ENCODE measurements at regions not wholly inside any gene's neighbourhood (a gene's known extent, or its start where the extent isn't known, plus 50 kb on each side); places are given as distances from the start of the nearest gene placed in this dataset.

DNA sequence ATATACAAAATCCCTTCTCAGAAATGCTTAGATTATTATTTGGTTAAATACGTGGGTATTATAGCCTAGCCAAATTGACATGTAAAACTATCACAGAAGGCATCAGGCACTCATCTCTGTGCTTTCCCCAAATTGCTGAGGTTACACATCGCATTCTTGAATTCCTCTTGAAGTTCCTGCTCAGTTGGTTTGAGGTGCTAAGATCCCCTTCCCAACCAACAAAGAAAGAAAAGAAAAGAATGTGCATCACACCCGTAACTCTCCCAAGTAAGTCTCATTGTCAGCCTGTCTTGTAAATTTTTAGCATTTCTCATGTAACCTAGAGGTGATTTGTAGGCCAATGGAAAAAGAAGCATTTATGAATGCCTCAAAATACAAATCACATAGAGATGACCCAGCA, 539.2 kb upstream of the PRMT6 start:
- no peak for DNase-seq

DNA sequence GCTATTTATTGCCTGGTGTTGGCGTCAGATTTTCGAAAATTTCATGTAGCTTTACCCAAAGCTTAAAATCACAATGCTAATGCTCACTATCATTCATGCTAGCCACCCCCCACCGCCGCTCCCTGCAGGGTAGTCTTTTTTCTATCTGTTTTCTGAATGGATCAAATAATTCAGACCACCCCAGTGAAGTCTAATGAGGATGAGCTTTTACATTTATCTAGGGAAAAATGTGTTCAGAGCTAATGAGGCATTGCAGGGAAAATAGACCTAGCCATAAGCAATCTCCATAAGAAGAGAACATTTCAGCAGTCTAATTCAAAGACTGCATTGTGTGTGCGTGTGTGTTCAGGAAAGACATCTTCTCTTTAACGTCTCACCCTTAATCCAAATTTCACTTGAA, 533.0 kb upstream of the PRMT6 start:
- DNase-seq, result no peak

DNA sequence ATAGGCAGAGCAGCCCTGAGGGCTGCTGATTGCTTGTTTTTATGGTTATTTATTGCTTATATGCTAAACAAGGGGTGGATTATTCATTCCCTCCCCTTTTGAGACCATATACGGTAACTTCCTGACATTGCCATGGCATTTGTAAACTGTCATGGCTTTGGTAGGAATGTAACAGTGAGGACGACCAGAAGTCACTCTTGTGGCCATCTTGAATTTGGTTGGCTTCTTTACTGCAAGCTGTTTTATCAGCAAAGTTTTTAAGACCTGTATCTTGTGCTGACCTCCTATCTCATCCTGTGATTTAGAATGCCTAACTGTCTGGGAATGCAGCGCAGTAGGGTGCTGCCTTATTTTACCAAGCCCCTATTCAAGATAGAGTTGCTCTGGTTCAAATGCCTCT, 531.8 kb upstream of the PRMT6 start:
- no peak for DNase-seq

DNA sequence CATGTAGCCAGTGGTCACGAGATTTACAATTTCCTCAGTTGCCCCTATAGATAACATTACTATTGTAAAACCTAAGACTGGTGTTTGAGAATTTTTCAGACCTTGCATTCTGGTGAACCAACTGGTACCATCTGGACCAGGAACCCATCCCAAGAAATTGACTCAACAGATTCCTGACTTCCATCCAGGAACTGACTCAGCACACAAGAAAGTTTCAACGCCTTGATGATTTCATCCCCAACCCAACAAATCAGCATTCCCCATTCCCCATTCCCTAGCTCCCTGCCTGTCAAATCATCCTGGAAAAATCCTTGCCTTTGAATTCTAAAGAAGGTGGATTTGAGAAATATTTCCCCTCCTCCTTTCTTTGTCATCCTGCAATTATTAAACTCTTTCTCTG, 529.8 kb upstream of the PRMT6 start:
- no peak for DNase-seq

DNA sequence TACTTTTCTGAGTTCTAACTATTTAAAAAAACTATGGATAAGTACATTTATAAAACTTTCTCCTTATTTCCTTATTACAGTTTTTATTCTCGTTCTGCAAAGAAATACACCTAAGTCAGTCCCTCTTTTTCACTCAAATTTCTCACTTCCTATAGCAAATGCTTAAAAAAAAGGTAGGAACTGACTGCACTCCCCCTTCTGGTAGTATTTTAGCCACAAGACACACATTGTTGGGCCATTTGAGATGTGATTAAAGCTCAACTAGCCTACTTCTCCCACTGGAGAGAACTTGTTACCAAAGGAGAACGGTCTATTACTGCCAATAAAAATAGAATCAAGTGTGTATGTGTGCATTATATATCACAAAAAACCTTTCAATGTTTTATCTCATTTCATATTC, 521.9 kb upstream of the PRMT6 start:
- no peak for DNase-seq

DNA sequence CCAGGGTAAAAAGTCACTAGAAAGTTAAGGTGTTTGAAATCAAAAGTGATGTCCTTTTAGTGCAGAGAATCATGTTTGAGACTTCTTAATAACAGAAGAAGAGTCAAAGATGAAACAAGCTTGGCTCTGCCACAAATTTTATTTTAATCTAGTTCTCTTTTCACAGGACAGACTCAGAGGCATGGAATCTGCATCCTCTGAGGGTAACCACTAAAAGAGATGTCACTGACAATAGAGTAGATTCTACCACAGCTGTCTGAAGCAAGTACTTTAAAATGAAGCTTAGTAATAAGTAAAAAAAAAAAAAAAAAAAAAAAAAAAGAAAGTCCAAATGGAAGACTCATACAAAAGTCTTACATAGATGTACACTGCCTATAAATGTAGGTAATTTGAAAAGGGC, 519.7 kb upstream of the PRMT6 start:
- DNase-seq, result no peak

DNA sequence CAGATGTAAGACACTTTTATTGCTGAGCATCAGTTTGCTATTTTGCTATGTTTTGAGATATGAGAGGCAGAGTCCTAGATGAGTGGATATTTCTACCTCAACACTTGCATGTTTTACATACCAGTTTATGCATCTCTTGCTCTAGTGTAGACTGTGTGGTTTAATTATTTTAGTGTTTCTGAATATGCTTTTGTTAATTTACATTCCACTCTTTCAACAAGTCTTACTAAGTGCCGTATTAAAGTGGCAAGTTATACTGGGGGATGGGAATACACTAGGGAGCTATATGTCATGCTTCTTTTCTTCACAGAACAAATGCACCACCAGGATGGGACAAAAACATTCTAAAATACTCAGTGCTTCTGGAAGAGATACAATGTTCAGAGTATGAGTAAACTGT, 507.7 kb upstream of the PRMT6 start:
- DNase-seq, result no peak

DNA sequence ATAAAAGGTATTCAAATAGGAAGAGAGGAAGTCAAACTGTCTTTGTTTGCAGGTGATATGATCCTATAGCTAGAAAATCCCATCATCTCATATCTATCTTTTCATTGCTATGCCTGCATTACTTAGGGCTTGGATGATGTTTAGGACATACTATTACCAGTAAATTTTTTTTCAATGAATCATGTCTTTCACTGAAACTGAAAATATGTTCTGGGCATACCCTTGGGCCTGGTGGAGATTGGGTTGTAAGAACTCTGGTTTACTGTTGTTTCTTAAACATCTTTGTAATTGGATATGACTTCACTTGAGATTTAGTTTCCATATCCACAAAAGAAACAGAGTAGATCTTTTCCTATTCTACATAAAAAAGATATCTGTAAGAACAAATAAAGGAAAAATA, 502.2 kb upstream of the PRMT6 start:
- no peak for DNase-seq

DNA sequence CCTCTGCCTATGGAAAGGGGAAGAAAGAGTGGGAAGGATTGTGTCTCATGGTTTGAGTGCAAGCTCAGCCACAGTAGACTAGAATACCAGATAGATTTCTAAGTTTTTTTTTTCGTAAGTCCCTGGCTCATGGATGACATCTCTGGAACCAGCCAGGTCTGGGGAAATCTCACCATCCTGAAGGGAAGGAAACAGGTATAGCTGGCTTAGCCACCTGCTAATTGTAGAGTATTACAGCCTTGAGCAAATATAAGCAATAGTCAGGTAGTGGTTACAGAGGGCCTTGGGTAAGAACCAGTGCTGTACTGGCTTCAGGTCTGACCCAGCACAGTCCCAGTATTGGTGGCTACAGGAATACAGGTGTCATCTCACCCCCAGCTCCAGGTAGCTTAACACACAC, 500.9 kb upstream of the PRMT6 start:
- DNase-seq, result no peak

DNA sequence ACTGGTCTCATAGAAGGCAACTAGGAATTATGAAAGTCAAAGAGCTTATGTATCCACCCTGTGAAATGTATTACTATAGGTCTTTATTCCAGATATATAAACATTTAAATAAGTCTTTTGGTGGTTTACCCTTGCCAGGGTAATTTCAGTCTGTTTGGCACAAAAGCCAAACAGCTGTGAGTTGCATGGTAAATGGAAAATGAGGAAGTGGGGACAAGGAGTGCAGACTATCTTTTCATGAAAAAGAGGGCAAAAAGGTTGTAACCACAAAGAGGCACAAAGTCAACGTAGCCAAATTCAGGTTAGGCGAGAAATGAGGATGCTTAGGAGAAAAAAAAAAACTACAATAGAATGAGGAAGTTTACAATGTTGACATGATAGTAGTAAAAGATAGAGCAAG, 492.3 kb upstream of the PRMT6 start:
- DNase-seq, result no peak

DNA sequence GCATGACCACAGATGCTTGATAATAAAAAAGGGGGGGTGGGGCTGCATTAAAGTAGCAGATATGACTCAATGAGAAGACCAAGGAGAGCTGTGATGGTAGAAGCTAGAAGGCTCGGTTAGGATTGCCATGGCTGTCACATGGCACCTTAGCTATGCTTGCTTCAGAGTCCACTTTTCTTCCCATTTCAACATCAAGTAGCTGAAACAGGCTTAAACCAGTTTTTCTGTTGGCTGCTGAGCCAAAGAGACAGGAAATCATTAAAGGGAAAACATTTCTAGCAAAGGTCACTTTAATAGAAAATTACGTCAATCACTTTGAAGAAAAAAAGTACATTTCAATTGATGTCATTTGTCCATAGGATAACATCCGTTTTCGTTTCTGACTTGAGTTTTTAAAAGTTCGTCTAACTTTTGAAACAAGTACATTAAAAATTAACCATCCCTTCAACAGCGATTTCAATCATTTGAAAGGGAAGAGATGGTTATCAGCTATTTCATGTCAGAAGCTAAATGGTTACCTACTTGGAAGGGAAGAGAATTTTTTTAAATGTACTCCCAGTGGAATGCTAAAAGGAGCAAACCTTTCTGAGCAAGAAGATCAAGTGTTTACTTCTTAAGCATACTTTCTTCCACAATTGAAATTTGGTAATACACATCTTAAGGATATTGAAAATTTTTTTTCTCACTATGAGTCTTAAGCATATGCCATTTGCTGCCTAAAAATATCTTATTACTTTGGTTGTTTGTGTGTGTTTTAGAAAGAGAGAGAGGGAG, 488.1 kb upstream of the PRMT6 start:
- DNase-seq, result no peak

DNA sequence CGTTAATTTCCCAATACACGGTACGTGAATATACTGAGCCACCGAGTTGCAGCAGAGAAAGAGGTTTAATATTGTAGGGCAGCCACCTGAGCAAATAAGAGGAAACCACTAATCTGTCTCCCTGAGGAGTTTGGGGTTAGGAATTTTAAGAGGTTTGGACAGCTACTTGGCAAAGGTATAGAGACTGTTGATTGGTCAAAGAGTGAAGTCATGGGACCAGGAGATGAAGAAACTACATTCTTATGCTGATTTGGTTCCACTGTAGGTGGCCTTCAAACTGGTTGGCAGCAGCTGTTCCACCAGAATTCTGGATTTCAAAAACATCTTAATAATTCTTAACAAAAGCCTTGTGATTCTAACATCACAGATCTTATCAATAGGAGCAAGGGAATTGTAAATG, 485.4 kb upstream of the PRMT6 start:
- no peak for DNase-seq

DNA sequence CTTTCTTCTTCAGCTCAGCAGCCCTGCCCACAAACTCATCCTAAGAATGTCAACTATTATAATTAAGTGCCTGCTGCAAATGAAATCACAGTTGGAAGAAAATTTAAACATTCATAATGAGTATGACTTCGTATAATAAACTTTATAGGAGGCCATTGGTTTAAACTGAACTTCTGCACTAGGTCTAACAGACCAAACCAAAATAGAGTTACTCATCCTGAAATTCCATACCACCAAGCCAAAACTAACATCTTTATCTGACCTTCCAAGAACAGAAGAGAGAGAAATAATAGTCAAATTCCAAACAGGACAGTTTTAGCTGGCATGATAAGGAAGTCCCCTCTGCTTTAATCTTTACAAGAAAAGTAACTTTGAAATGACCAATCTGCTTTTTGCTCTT, 472.4 kb upstream of the PRMT6 start:
- no peak for DNase-seq

DNA sequence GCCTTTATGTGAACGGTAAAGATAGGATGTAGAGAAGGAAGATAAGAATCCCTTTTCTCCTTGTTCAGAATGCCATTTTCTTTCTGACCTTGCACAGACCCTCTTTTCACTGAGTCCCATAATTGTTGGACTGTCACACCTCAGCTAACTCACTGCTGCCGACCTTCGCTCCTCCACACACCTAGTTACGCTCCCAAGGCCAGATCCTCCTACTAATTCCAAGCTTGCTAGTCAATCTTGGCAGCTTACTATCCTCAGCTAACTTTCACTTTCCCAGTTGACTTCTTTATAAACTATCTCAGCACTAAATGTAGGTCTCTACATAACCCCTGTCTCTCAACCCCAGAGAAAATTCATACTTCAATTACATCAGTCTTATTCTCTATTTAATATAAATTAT, 471.8 kb upstream of the PRMT6 start:
- DNase-seq, result no peak

DNA sequence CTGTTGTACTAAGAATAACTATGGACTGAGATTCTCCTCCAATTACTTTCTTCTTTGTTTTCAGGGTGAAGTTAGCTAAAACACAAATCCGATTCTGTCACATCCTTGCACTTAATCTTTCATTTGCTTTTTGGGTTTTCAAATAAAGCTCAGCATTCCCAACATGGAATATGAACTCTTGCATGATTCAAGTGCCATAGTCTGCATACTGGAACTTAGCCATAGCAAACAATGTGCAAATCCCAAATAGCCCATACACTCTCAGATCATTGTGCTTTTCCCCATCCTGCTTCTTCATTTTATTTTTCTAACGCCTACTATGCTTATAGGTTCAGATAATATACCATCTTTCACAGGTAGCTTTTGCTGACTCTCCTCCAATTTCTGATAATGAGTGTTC, 455.8 kb upstream of the PRMT6 start:
- no peak for DNase-seq

DNA sequence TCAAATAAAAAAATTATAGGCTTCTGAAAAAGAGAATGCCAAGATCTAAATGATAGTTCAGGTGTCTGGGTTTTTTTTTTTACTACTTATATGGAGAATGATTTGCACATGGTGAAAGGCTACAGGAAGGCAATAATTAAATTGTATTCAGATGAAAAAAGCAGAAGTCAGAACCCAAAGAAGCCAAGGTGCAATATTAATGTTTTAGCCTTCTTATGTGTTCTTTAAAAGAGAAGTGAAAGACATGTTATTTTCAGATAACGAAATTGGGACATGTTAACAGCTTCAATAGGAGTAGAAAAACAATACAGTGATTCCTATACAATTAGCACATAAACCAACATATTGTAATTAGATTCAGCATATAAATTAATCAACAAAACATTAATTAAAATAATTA, 452.9 kb upstream of the PRMT6 start:
- no peak for DNase-seq

DNA sequence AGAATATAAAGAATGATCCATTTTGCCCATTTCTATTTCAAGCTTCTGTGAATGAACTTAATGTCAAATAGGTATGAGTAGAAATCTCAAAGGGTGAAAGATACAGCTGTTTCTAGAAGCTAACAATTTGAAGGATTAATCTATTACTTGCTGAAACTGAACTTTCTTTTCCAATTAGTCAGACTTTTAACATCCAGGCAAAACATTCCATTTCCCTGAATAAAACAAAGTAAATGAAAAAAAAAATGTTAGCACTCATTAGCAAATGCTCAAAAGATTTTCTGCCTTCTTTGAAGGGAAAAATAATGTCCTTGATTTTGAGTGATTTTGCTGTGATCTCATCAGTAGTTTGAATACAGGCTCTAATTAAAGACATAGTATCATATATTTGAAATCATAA, 447.6 kb upstream of the PRMT6 start:
- DNase-seq, result no peak

DNA sequence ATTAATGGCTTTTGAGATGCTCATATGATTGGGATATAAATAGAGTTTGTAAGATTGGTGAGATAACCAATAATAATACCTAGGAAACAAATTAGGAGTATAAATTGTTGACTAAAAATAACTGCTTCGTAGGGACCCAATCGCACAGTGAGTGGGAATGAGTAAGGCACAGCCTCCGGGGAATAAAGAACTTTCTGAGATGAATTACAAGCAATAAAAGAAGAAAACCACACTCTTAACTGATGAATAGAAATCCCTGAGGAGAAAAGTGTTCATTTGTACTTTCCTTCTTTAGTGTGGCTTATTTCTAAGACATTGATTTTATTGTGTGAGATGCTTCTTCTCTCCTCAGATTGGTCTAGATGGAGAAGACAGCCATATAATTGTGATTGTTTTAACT, 443.4 kb upstream of the PRMT6 start:
- no peak for DNase-seq

DNA sequence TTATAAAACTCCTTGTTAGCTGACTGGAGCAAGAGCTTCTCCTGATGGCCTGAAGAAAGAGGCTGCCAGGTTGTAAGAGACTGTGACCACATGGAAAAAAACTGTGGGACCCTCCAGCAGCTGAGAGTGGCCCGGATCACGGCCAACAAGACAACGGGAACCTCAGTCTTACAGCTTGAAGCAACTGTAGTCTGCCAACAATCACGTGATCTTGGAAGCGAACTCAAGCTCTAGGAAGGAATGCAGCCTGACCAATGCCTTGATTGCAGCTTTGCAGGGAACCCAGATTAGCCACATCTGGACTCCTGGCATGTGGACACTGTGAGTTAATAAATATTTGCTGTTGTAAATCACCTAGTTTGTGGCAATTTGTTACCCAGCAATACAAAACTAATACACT, 442.6 kb upstream of the PRMT6 start:
- DNase-seq, result no peak

DNA sequence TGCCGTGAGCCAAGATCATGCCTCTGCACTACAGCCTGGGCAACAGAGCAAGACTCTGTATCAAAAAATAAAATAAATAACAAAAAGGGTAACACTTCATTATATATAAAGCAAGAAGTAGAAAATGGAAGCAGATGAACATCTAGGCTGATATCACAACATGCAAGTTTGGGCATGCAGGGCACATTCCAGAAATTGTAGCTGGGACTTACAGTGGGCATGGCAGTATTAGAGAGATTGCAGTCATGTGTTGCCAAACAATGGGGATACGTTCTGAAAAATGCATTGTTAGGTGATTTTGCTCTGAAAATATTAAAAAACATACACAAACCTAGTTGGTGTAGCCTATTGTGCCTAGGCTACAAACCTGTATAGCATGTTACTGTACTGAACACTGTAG, 441.0 kb upstream of the PRMT6 start:
- DNase-seq, result no peak

DNA sequence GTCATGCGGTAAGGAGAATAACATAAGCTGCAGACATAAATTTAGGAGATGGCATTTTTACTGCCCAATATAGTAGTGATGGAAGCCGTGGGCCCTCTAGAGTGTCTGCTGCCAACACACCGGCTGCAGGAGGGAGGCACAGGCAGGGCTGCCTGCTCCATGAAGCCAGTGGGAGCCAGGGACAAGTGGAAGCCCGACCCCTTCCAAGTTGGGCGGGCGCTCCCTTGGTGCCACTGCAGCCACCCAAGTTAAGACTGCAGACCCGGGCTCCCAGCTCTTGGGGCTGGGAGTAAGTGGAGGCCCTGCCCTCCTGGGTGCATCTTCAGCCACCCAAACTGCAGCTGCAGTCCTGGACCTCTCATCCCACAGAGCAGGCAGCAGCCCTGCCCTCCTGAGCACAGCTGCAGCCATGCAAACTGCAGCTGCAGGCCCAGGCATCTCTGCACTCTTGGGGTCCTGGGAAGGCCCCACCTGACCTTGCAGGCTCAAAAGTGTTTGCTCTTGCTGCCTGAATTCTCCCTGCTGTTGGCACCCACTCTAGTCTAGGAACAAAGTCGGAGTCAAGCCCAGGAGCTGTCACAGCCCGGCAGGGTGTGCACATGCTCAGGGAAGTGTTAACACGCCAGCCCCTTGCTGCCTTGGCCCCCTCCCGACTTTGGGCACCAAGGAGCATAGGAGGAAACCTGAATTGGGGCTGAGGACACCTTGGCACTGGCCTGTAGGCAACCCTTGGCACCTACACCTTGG, 437.2 kb upstream of the PRMT6 start:
- no peak for DNase-seq

DNA sequence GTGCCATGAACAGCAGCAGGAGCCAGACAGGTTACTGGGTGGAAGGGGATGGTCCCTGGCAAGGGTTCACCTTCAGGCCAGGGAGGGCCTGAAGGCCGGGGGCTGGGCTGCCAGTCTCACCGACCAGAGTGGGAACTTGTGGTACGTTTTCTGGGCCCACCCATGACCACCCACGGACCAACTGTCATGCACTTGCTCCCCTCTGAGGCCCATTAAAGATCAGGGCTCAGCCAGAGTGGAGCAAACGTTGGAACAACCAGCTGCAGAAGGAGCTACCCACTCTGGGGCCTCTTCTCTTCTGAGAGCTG, 436.7 kb upstream of the PRMT6 start:
- DNase-seq, result no peak

DNA sequence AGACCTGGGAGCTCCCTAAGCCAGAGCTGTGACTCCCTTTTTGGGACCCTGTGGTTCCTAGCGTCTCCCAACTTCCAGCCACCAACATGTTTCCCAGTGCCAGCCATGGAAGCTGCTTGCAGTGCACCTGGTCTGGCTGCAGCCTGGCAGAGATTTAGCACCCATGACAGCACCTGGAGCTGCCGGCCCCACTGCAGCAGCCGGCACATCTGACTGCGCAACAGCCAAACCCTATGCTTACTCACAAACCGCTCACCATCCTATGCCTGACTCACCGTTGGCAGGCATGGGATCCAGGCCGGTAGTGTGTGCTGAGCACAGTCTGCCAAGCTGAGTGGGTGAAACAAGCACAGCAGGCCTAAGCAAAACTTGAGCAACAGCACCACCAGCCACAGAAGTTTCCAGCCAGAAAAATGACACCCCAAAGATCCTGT, 435.9 kb upstream of the PRMT6 start:
- no peak for DNase-seq

DNA sequence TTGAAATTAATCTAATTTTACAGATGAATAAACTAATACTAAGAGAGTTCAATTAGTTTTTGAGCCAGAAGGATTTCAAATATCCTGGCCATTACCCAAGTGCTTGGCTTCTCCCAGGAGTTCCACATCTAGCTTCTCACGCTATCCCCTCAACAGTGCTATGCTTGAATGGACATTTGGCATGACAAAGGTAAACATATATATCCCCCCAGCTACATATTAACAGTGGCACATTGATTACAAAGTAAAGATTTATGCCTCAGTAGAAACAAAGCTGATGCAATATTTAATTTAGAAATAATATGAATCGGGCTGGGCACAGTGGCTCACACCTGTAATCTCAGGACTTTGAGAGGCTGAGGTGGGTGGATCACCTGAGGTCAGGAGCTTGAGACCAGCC, 434.6 kb upstream of the PRMT6 start:
- DNase-seq, result no peak

DNA sequence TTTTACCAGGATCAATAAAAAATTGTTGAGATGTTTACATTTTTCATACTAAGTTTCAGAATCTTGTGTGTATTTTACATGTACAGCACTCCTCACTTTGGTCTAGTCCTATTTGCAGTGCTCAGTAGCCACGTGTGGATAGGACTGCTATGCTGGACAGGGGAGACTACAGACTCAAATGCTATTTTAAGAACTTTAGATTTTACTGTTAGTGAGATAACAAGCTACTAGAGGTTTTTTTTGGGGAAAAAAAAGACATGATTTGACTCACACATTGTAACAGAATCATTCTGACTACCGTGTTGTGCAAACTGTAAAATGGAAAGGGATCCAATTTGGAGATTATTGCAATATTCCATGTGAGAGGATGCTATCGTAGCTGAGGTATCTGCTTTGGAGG, 418.9 kb upstream of the PRMT6 start:
- DNase-seq, result no peak

Data from GDM1 (cell line).